ENCODE measurements at regions not wholly inside any gene's neighbourhood (a gene's known extent, or its start where the extent isn't known, plus 50 kb on each side); places are given as distances from the start of the nearest gene placed in this dataset.

- no peak overlapping the region for H3K4me3 ChIP-seq
- TF ChIP-seq CTCF (IDR thresholded peaks at IDR 0.05), result no peak
- no peaks in the 10 kb centered on the region for H3K27me3 ChIP-seq
- DNase-seq (no peak), ATAC-seq (no peak)
- H3K4me1 ChIP-seq, result no peaks in the 10 kb centered on the region
- intact Hi-C loops (cut with DNase I), result no loop called here
- no peaks in the 10 kb centered on the region for H3K36me3 ChIP-seq
- no peaks in the 10 kb centered on the region for H3K9me3 ChIP-seq
- H3K27ac ChIP-seq, result no peak overlapping the region
These were observed 487.1 kb upstream of the C1orf87 start for GRCh38 chr1:60560701-60561100.

- intact Hi-C loops (cut with DNase I), result no loop called here
- H3K36me3 ChIP-seq, result no peaks in the 10 kb centered on the region
- no peaks in the 10 kb centered on the region for H3K4me1 ChIP-seq
- H3K27ac ChIP-seq, result no peak overlapping the region
- no peaks in the 10 kb centered on the region for H3K27me3 ChIP-seq
- DNase-seq (no peak), ATAC-seq (no peak)
- H3K9me3 ChIP-seq, result no peaks in the 10 kb centered on the region
- no peak for TF ChIP-seq CTCF (IDR thresholded peaks at IDR 0.05)
- H3K4me3 ChIP-seq, result no peak overlapping the region
These were observed 484.7 kb upstream of the C1orf87 start for GRCh38 chr1:60558236-60558635.

- TF ChIP-seq CTCF (IDR thresholded peaks at IDR 0.05), result no peak
- Histone ChIP-seq H3K27ac (no peak overlapping the region), H3K36me3 (no peaks in the 10 kb centered on the region), H3K4me1 (no peaks in the 10 kb centered on the region), H3K4me3 (no peak overlapping the region), H3K9me3 (no peaks in the 10 kb centered on the region), H3K27me3 (no peaks in the 10 kb centered on the region)
- DNase-seq, result no peak
- no peak for ATAC-seq
- intact Hi-C loops (cut with DNase I), result no loop called here
These were observed 480.2 kb upstream of the C1orf87 start for GRCh38 chr1:60553730-60554129.

GRCh38 chr1:60547821-60548220, 474.3 kb upstream of the C1orf87 start:
- no peak overlapping the region for H3K4me3 ChIP-seq
- no peak overlapping the region for H3K27ac ChIP-seq
- H3K27me3 ChIP-seq, result no peaks in the 10 kb centered on the region
- DNase-seq (no peak), ATAC-seq (peak; percentile 24)
- intact Hi-C loops (cut with DNase I), result no loop called here
- H3K9me3 ChIP-seq, result no peaks in the 10 kb centered on the region
- no peaks in the 10 kb centered on the region for H3K4me1 ChIP-seq
- TF ChIP-seq CTCF (IDR thresholded peaks at IDR 0.05), result no peak
- H3K36me3 ChIP-seq, result no peaks in the 10 kb centered on the region

GRCh38 chr1:60541831-60542532, 468.4 kb upstream of the C1orf87 start:
- Histone ChIP-seq H3K4me1 (peaks cover 0 to 7% of the 10 kb centered on the region in 2 donors), H3K4me3 (no peak overlapping the region), H3K27ac (no peak overlapping the region), H3K9me3 (peaks cover 0 to 12% of the 10 kb centered on the region in 2 donors), H3K27me3 (no peaks in the 10 kb centered on the region), H3K36me3 (no peaks in the 10 kb centered on the region)
- DNase-seq (no peak), ATAC-seq (no peak)
- TF ChIP-seq CTCF (IDR thresholded peaks at IDR 0.05), result no peak
- intact Hi-C loops (cut with DNase I), result no loop called here

Data from left lung (tissue), 4 donors.